Dermis microvascular lymphatic vessel endothelial cell (primary cell): ENCODE measurements at regions not wholly inside any gene's neighbourhood (a gene's known extent, or its start where the extent isn't known, plus 50 kb on each side); places are given as distances from the start of the nearest gene placed in this dataset.

Experiments
- DNase-seq, 2 donors: peaks; one replicate each; pipeline versions ENCODE4 v3.0.0 to v3.0.0-alpha.2; 2010; ENCODE audit warnings: low read depth in 2 of 2

DNA sequence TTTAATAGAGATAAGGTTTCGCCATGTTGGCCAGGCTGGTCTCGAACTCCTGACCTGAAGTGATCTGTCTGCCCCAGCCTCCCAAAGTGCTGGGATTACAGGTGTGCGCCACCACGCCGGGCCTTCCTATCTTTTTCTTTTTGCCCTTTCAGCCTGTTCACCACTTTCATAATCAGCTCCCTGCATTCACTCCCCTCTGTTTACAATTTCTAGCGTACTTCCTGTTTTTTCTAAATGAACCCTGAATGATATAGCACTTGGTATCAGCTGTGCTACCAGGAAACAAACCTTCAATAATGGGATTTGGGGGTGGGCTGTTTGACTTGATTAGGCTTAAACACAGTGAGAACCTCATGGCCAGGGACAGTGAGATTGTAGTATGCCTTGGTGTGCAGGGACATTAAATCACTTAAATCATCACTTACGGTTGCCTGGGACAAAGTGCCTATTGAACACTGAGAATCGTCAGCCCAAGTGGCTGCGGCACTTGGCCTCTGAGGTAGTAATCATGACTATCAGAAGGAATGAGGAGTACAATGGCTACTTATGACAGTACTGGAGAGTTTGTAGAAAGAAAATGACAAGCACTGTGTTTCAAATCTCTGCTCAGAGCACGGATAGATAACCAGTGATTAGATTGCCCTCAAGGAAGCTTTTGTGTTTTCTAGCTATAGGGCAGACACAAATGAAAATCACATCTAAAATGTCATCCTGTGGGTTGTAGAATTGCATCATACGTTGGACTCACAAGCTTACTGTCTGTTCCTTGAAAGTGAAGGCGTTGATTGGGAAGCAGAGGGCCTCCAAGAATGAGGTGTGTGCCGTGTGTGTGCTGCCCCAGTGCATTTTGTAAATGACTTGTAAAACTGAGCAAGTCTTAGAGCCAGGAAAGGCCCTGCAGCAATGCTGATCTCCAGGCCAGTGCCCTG lies 661.8 kb downstream of the MATN1 start:
- no peak for DNase-seq

GRCh38 chr1:30060738-30061137 lies 662.6 kb downstream of the MATN1 start:
- DNase-seq, result no peak

- no peak for DNase-seq
Measured at GRCh38 chr1:30058970-30059369, 664.4 kb downstream of the MATN1 start.

DNA sequence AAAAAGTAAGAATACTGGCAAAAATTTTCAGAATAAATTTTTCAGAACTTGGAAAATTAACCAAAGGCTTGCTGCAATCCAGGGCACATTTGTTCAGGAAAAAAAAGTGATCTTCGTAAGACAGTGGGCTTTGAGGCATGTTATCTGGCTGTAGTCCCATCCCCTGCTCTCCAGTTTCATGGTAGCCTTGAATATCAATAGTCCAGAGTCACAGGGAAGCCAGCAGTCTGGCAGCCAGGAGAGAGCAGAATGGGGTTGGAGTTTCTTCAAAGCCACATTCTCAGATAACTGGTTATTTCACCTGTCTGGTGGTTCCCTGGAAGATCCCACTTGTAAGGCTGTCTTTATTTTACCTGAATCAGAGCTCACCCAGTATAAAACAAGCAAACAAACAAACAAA lies 669.3 kb downstream of the MATN1 start:
- DNase-seq, result no peak

- no peak for DNase-seq
Measured at GRCh38 chr1:30052178-30052577, 671.2 kb downstream of the MATN1 start.

DNA sequence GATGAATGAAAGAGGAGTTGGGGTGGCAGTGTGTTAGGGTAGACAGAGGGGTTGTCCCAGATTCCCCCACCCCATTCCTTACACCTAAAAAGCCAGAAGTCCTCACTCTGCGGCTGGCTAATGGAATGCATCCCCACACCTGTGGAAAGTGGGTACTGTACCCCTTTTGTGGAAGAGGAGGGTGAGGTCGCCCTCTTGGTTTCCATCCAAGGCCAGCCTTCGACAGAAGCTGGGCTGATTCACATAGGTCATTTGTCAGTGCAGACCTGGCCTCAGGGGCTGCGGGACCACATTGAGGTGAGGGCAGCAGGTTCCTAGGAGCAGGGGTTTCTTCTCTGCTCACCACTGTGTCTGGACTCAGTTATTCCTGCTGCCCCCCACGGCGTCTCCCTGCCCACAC lies 671.6 kb downstream of the MATN1 start:
- DNase-seq, result no peak

DNA sequence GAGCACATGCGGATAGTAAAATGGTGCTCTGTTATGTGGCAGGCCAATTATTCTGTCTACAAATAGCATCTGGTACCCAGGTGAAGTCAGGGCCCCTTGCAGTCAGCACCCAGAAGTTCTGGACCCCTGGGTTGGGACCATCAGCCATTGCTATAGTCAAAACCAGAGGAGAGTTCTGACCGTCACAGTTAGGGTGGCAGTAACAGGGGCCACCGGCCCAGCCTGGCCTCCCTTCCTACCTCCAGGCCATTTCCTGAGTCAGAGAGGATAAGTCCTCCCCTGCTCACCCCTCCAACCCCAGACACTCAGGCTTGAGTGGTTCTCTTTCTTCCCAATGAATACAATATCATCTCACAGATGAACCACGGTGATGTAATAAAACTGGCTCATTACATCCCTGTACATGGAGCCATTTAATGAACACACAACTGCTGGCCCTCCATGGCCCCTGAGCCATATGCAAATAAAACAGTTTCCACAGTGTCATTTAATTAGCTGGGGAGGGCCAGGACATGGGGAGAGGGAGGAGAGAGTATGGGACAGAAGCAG lies 673.6 kb downstream of the MATN1 start:
- no peak for DNase-seq

GRCh38 chr1:30048905-30049304 lies 674.5 kb downstream of the MATN1 start:
- DNase-seq, result no peak

DNA sequence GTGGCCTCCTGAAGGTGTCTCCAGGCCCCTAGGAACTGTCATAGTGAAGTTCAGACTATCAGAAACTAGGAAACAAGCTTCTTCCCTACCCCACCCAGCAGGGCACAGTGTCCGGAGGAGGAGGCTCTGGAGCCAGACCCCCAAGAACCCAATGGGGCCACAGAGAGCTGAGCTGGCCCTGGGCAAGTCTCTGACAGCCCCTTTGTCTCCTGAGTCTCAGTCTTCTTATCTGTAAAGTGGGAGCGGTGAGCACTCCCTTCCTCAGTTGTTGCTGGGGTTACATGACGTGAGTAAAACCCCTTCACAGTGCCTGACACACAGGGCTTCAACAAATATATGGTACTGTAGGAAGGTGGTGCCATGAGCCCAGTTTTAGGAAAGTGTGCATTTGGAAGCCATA lies 675.8 kb downstream of the MATN1 start:
- no peak for DNase-seq

GRCh38 chr1:30046751-30047150 lies 676.6 kb downstream of the MATN1 start:
- no peak for DNase-seq

DNA sequence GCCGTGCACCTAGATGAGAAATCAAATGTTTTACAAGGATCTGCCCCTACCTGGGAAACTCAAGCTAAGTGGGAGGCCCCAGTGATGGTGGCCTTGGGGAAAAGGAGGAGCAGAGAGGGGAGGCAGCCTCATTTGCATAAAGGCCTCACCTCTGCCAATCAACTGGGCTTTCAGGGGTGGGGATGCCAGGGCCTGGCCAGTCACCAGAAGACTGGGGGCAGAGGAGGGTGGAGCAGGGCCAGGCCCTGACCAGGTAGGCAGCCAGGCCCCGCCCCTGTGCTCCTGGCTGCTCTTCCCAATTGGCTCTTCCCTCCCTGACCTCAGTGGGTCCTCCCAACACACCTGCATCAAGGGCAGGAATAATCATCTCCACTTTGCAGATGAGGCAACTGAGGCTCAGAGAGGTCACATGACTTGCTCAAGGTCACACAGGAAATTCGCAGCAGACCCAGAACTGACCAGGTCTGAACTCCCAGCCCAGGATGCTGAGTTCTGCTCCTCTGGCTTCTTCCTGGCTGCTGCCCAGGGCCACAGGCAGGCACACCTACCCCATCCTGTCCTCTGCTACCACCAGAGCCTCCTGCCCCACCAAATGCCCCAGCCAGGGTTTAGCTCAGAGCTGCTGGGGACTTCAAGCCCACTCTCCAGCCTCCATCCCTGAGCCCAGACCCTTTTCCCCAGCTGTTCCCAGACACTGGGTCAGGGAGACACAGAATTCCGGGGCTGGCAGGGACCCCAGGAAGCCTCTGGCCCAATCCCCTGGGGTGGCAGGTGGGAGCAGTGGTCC lies 677.9 kb downstream of the MATN1 start:
- no peak for DNase-seq

DNA sequence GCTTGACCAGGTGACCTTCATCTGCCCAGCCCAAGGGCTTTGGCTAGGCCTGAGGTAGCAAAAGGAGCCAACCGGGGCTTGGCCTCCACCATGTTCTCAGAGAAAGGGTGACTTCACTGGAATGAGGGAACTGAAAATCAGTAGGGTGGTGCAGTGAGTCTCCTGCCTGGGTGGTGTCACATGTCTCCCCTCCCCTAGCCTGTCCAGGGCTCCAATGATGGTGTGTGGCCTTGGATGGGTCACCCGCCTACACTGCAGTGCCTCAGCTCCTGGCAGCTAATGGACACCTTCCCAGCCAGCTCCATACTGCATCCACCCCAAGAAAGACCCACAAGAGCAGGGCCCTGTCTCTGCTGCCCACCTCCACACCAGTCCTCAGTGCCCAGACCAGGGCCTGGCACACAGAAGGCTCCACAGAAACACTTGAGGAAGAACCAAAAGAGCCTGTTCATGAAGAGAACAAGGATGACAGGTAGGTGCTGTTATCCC lies 678.7 kb downstream of the MATN1 start:
- DNase-seq, result no peak

DNA sequence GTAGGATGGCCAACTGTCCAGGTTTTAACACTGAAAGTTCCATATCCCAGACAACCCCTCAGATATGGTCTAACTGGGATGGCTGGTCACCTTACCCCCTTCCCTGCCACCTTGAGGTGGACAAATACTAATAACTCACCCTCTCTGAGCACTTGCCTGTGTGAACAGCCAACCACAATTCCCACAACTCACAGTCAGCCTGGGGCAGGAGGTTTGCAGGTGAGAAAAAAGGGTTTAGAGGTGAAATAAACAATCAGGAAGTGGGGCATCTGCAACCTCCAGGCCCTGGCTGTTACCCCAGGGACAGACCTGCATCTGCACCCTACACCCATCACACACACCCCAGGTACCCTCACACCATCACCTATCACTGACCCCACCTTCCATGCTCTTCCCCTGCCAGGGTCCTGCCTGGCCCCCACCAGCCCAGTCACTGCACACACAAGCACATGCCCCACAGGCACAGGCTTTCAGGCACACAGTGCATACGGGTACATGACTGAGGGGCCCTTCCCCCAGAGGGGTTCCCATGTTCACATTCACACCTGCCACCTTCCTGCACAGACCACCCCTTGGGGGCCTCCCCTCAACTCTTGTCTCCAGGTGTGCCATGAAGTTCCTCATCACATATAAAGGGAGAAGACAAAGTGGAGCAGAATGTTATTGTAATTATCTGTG lies 679.5 kb downstream of the MATN1 start:
- no peak for DNase-seq

DNA sequence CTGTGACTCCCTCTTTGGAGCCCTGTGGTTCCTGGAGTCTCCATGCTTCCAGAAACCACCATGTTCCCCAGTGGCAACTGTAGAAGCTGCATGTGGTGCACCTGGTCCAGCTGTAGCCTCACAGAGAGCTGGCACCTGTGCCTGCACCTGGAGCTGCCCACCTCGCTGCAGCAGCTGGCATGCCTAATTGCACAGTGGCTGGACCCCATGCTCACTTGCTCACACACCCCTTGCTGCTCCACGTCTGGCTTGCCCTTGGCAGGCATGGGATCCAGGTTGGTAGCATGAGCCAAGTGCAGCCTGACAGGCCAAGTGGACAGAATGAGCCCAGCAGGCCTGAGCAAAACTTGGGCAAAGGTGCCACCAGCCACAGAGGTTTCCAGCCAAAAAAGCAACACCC lies 680.1 kb downstream of the MATN1 start:
- no peak for DNase-seq

GRCh38 chr1:30042438-30043147 lies 680.8 kb downstream of the MATN1 start:
- DNase-seq, result no peak

DNA sequence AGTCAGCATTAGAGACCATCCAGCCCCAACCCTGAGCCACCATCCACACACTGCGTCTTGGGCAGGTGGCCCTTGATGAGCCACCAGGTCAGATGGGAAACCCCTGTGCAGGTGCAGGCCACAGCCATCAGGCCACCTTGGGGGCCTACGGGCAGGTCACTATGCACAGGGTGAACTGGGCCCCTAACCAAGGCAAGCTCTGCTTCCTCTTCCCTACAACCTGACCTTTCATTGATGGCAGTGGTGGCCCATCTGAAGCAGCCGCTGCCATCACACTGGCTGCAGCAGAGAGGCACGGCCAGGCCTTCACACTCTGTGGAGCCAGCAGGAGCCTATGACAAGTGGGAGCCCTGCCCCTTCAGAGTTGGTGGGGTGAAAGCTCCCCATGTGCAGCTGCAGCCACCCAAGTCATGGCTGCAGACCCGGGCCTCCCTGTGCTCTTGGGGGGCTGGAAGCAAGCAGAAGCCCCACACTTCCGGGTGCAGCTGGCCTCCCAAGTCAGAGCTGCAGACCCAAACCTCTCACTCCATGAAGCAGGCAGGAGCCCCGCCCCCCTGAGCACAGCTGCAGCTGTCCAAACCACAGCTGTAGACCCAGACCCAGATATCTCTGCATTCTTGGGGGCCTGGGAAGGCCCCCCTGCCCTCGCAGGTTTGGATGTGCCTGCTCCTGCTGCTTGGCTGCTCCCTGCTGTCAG lies 681.5 kb downstream of the MATN1 start:
- no peak for DNase-seq

- no peak for DNase-seq
Measured at GRCh38 chr1:30040081-30041019, 683.0 kb downstream of the MATN1 start.

GRCh38 chr1:30039354-30040080 lies 683.9 kb downstream of the MATN1 start:
- no peak for DNase-seq
